Activated B cell treated with CpG ODN at 0.5 μM for 24 hours (primary cell): ENCODE measurements at regions not wholly inside any gene's neighbourhood (a gene's known extent, or its start where the extent isn't known, plus 50 kb on each side); places are given as distances from the start of the nearest gene placed in this dataset.

ENCODE experiments used
- ATAC-seq: fragments of 200-7000 bp; cut with Tn5 transposase; one replicate; pipeline ENCODE4 v1.10.0; 2021; ENCODE audit warnings: low read depth, mild to moderate bottlenecking, moderate library complexity
- CTCF ChIA-PET: fragments of 350-600 bp; sonication (Branson Sonifier 250); formaldehyde crosslinking; loops from one replicate; lab custom pipeline; 2021; ENCODE audit warnings: antibody characterized with exemption; lab: Charles Lee
- POLR2A ChIA-PET: fragments of 350-600 bp; sonication (Branson Sonifier 250); formaldehyde crosslinking; loops from one replicate; lab custom pipeline; 2021; ENCODE audit warnings: antibody characterized with exemption; lab: Charles Lee
- DNase-seq: peaks from one replicate; pipeline ENCODE4 v3.0.0; 2022
- H3K27ac Mint-ChIP-seq: one replicate; pipeline ENCODE4 v1.8.0; 2020; ENCODE audit warnings: mixed read lengths
- H3K27me3 Mint-ChIP-seq: one replicate; pipeline ENCODE4 v1.8.0; 2021; ENCODE audit warnings: mixed read lengths
- H3K36me3 Mint-ChIP-seq: one replicate; pipeline ENCODE4 v1.8.0; 2021; ENCODE audit warnings: low read depth, mixed read lengths
- H3K4me1 Mint-ChIP-seq: one replicate; pipeline ENCODE4 v1.8.0; 2021; ENCODE audit warnings: mixed read lengths
- H3K4me3 Mint-ChIP-seq: one replicate; pipeline ENCODE4 v1.8.0; 2020; ENCODE audit warnings: mild to moderate bottlenecking, mixed read lengths
- H3K9me3 Mint-ChIP-seq: one replicate; pipeline ENCODE4 v1.8.0; 2020; ENCODE audit warnings: mixed read lengths
- CTCF ChIP-seq: fragments of 200-600 bp; IDR thresholded peaks from one replicate; pipeline ENCODE4 v1.8.0; 2022; ENCODE audit warnings: antibody characterized with exemption, mild to moderate bottlenecking
- intact Hi-C: fragments of 100-400 bp; cut with micrococcal nuclease; formaldehyde crosslinking; loops from one replicate; pipeline ENCODE4 v1.15.1; 2024

- Mint-ChIP-seq H3K4me3 (no peak overlapping the region), H3K36me3 (no peaks in the 10 kb centered on the region), H3K4me1 (peaks cover 17% of the 10 kb centered on the region), H3K27ac (no peak overlapping the region), H3K9me3 (no peaks in the 10 kb centered on the region), H3K27me3 (no peaks in the 10 kb centered on the region)
- no peak for DNase-seq
- ChIA-PET POLR2A (no interaction called here), CTCF (no interaction called here)
- no peak for TF ChIP-seq CTCF
- intact Hi-C loops, result no loop called here
- ATAC-seq, result no peak
These were observed 119.3 kb upstream of the SLC24A5 start for GRCh38 chr15:48001393-48002039.

DNA sequence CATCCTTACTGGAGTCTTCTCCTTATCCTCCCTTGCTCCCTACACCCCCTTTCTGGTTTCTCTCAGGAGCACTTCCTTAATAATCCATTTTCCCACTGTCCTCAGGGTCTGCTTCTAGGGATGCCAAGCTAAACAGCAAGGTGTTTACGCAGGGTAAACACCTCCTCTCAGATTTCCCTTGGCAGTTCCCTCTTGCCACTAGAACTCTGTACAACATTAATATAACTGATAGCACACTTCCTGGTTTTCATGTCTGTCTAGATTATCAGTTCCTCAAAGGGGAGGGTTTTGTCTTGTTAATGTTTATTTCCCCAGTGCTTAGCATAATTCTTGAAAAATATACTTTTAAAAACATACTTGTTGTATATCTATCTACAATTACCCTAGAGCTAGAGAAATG lies 118.0 kb upstream of the SLC24A5 start:
- Mint-ChIP-seq H3K36me3 (no peaks in the 10 kb centered on the region), H3K27me3 (no peaks in the 10 kb centered on the region), H3K27ac (no peak overlapping the region), H3K9me3 (no peaks in the 10 kb centered on the region), H3K4me3 (no peak overlapping the region), H3K4me1 (peaks cover 17% of the 10 kb centered on the region)
- POLR2A ChIA-PET, result no interaction called here
- ATAC-seq, result no peak
- intact Hi-C loops, result no loop called here
- TF ChIP-seq CTCF, result no peak
- no peak for DNase-seq
- CTCF ChIA-PET, result no interaction called here

- H3K27ac Mint-ChIP-seq, result no peak overlapping the region
- DNase-seq (no peak), ATAC-seq (no peak)
- H3K27me3 Mint-ChIP-seq, result no peaks in the 10 kb centered on the region
- no peaks in the 10 kb centered on the region for H3K9me3 Mint-ChIP-seq
- H3K36me3 Mint-ChIP-seq, result no peaks in the 10 kb centered on the region
- H3K4me3 Mint-ChIP-seq, result no peak overlapping the region
- H3K4me1 Mint-ChIP-seq, result peaks cover 17% of the 10 kb centered on the region
- ChIA-PET POLR2A (no interaction called here), CTCF (no interaction called here)
- intact Hi-C loops, result no loop called here
- no peak for TF ChIP-seq CTCF
These were observed 117.3 kb upstream of the SLC24A5 start for GRCh38 chr15:48003441-48003840.

DNA sequence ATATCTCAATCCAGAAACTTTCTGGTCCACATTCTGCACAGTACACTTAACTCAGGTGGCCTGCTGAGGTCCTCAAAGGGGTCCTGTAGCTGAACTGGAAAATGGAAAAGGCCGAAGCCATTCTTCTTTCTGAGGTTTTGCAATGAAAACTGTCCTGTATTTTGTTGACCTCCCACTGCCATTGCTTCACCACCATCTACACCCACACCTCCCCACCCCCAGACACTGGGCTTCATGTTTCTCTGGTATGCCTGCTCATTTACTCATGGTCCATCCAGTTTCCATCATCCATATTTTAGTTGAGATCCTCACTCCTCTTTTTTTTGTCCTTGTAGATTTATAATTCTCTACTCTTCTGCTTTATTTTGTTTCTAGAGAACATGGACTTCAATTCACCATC lies 115.7 kb upstream of the SLC24A5 start:
- CTCF ChIA-PET, result no interaction called here

GRCh38 chr15:48006031-48006511 lies 114.7 kb upstream of the SLC24A5 start:
- ATAC-seq (no peak), DNase-seq (no peak)
- H3K4me1 Mint-ChIP-seq, result peaks cover 17% of the 10 kb centered on the region
- H3K36me3 Mint-ChIP-seq, result no peaks in the 10 kb centered on the region
- CTCF ChIA-PET, result no interaction called here
- POLR2A ChIA-PET, result no interaction called here
- no peak for TF ChIP-seq CTCF
- H3K27ac Mint-ChIP-seq, result no peak overlapping the region
- no peaks in the 10 kb centered on the region for H3K9me3 Mint-ChIP-seq
- intact Hi-C loops, result no loop called here
- H3K27me3 Mint-ChIP-seq, result peaks cover 2% of the 10 kb centered on the region
- H3K4me3 Mint-ChIP-seq, result no peak overlapping the region

More for the DNA sequence above, 115.7 kb upstream of the SLC24A5 start:
- Mint-ChIP-seq H3K4me1 (peaks cover 17% of the 10 kb centered on the region), H3K4me3 (no peak overlapping the region), H3K36me3 (no peaks in the 10 kb centered on the region), H3K27me3 (no peaks in the 10 kb centered on the region), H3K27ac (no peak overlapping the region), H3K9me3 (no peaks in the 10 kb centered on the region)
- POLR2A ChIA-PET, result no interaction called here
- TF ChIP-seq CTCF, result no peak
- intact Hi-C loops, result no loop called here
- no peak for DNase-seq
- ATAC-seq, result no peak
